ENCODE measurements at regions not wholly inside any gene's neighbourhood (a gene's known extent, or its start where the extent isn't known, plus 50 kb on each side); places are given as distances from the start of the nearest gene placed in this dataset.

DNA sequence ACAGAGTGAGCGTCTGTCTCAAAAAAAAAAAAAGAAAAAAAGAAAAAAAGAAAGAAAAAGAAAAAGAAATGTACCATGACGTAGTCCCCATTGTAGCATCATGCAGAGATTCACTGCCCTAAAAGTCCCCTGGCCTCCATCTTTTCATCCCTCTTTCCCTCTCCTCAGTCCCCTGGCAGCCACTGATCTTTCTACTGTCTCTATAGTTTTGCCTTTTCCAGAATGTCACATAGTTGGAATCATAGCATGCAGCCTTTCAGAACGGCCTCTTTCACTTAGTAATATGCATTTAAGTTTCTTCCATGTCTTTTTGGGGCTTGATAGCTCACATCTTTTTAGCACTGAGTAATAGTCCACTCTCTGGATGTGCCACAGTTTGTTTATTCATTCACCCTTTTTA lies 60.5 kb upstream of the NCOR2 start:
- TF ChIP-seq CTCF (IDR thresholded peaks at IDR 0.05; ENCODE audit: low read depth, low read length, poor library complexity, severe bottlenecking) (no peak), EZH2phosphoT487 (IDR thresholded peaks at IDR 0.05; ENCODE audit: borderline replicate concordance, low read length) (no peak)

All from DOHH2 (cell line).